ENCODE measurements at regions not wholly inside any gene's neighbourhood (a gene's known extent, or its start where the extent isn't known, plus 50 kb on each side); places are given as distances from the start of the nearest gene placed in this dataset.

- no peak for DNase-seq (ENCODE audit: low read depth)
These were observed 304.9 kb upstream of the TCF21 start for GRCh38 chr6:133583907-133584427.

- no peak for DNase-seq (ENCODE audit: low read depth)
These were observed 304.1 kb upstream of the TCF21 start for GRCh38 chr6:133584823-133585222.

GRCh38 chr6:133585978-133586377 lies 302.9 kb upstream of the TCF21 start:
- DNase-seq (ENCODE audit: low read depth): no peak

DNA sequence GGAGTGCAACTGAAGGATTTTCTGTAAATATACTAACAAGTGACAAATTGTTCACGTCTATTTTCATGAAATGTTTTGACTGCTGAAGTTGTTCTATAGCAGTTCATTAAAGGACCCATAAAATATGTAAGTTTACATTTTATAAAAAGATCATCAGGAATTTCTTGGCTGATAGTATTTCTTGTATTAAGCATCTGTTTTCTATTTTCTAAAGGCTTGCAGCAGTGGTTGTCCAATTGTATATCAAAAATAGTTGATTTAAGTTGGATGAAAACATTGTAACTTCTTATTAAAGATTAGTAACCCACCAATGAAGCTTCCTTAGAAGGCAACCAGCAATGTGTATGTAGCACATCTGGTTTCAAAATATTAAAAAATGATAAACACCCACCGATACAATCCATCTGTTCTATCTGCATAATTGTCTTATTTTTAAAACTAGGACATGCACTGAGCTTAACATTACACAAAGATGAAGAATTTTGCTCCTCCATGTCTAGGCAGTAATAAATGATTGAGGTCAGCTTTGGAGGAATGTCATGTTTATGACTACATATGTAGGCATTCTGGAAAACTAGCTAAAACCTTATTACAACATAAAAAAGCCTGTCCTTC lies 301.3 kb upstream of the TCF21 start:
- DNase-seq (ENCODE audit: low read depth): no peak

DNA sequence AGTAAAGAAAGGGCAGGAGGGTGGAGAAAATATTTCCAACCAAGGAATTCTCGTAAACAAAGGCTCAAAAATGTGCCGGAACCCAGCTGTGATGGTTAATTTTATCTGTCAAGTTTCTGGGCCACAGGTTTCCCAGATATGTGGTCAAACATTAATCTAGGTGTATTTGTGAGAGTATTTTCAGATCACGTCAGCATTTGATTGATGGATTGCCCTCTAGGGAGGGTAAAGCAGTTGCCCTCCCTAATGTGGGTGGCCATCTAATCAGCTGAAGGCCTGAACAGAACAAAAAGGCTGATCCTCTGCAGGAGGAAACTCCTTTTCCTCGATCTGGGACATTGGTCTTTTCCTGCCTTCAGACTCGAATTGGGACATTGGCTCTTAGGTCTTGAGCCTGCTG lies 298.7 kb upstream of the TCF21 start:
- no peak for DNase-seq (ENCODE audit: low read depth)

DNA sequence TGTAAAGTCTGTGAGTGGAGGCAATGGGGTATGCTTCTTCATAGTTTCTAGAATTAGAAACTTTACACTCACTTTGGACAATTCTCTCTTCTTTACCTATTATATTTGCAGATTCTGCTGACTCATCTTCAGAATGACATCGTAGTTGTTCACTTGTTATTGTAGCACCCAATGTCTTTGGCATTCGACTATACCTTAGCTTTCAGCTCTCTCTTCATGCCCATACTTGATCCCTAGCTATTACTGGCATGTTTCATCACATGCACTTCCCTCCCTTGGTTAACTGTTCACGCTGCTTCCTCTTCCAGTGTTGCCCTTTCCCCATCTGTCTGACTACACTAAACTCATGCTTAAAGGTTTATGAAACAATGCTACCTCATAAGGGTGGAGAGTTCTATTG lies 298.1 kb upstream of the TCF21 start:
- DNase-seq (ENCODE audit: low read depth): no peak

DNA sequence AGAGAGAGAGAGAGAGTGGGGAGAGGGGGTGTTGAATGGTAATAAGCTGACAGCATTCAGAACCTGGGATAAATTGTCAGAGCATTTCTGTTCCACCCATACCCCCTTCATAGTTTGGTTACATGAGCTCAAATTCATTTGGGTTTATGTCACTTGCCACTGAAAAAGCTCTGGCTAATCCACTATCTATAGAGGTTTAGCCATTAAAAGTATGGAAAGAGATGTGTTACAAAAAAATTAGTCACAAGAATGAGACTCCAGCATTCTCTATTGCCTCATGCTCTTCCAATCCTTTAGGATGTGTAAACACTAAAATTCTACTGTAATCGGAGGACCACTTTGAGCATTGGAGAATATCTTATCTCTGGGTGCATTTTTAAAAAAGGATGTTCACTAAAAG lies 297.6 kb upstream of the TCF21 start:
- DNase-seq (ENCODE audit: low read depth): no peak

GRCh38 chr6:133594652-133595110 lies 294.2 kb upstream of the TCF21 start:
- DNase-seq (ENCODE audit: low read depth): no peak

- DNase-seq (ENCODE audit: low read depth): no peak
These were observed 293.7 kb upstream of the TCF21 start for GRCh38 chr6:133595111-133595761.

- no peak for DNase-seq (ENCODE audit: low read depth)
These were observed 282.1 kb upstream of the TCF21 start for GRCh38 chr6:133606852-133607251.

- no peak for DNase-seq (ENCODE audit: low read depth)
These were observed 280.3 kb upstream of the TCF21 start for GRCh38 chr6:133608620-133609019.

GRCh38 chr6:133609415-133610226 lies 279.3 kb upstream of the TCF21 start:
- no peak for DNase-seq (ENCODE audit: low read depth)

- no peak for DNase-seq (ENCODE audit: low read depth)
These were observed 278.6 kb upstream of the TCF21 start for GRCh38 chr6:133610227-133610840.

DNA sequence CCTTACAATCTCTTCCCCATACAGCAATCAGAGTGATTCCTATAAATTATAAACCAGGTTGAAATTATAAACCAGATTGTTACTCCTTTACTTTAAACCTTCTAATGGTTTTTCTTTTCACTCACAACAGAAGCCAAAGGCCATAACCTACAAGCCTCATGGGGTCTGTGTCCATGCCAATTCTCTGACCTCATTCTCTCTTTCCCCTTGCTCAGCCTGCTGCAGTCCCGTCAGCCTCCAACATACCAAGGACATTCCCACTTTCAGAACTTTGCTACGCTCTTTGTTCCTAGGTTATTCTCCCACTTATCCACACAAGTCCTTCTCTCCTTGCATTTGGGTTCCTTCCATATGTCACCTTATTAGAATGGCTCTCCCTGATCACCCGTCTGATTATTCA lies 277.9 kb upstream of the TCF21 start:
- no peak for DNase-seq (ENCODE audit: low read depth)

DNA sequence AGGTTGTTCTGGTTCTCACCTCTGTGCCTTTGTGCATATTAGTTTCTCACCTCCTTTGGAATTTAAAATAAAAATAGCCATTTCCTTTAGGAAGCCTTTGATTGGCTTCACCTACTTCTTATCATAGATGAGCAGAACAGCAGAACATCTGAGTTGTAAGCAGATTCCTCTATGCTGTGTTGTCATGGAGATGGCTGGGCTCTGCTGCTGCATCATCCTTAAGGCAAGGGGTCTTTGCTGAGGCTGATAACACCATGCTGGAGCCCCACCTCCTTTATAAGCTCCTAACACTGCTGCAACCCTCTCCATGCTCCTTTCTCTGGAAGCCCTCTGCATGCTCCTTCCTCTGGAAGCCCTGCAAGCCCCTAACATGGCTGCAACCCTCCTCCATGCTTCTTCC lies 276.5 kb upstream of the TCF21 start:
- no peak for DNase-seq (ENCODE audit: low read depth)

- no peak for DNase-seq (ENCODE audit: low read depth)
These were observed 275.7 kb upstream of the TCF21 start for GRCh38 chr6:133613211-133613610.

- no peak for DNase-seq (ENCODE audit: low read depth)
These were observed 267.2 kb upstream of the TCF21 start for GRCh38 chr6:133621751-133622150.

GRCh38 chr6:133623065-133623464 lies 265.8 kb upstream of the TCF21 start:
- DNase-seq (ENCODE audit: low read depth): no peak

DNA sequence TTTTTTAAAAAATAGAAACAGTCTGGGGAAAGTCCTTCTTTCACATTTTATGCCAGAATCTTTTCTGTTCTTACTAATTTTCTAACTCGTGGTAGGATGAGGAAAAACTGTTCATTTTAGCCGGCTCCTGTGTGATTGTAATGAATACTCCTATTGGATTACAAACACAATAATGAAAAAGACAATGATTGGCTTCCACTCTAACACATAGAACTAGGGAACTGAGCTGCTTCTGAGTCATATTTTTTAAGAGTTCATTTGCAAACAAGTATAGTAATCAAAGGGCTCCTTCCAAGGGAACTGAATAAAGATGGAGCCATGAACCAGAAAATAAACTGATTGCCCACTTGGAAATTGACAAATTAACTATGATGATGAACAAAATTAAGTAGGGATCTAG lies 265.3 kb upstream of the TCF21 start:
- DNase-seq (ENCODE audit: low read depth): no peak

DNA sequence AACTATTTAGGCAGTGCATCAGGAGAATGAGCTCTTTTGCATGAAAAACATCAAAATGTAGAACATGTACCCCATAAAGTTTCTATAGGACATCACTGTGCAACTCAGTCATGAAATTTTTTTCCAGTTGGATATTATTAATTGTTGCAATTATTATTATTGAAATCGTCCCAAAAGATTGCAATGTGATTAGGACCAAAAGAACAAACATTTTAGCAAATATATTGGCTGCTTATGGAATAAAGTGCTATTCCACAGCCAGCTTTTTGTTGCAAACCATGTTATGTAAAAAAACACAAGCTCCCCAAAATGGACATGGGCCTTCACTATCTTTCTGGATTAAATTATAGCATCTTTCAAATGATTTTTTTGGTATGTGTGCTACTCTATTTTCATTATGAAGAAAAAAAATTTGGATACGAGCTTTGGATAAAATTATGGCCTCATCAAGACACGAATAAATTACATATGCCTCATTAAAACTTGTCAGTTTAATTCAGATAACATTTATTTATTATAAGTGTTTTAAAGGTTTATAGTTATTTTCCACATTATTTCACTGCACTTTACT lies 262.7 kb upstream of the TCF21 start:
- DNase-seq (ENCODE audit: low read depth): no peak

- no peak for DNase-seq (ENCODE audit: low read depth)
These were observed 258.9 kb upstream of the TCF21 start for GRCh38 chr6:133629970-133630369.

DNA sequence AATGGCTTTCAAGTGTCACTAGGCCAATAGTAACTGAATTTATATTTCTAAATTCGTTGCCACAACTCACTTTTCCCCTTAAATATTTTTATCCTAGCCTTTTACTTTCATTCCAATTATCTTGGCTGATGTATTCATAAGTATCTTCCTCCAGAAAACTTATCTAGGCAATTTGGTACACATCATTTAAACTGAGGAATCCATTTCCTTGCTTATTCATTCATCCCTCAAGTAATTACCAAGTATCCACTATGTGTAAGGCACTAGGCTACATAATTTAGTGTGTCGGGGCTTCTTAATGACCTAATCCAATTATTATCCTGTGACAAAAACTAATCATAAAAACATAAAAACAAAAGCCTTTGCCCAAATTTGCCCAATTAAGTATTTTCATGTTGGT lies 258.3 kb upstream of the TCF21 start:
- DNase-seq (ENCODE audit: low read depth): no peak
